Cardiac muscle cell (in vitro differentiated cells and primary cell): ENCODE measurements at regions not wholly inside any gene's neighbourhood (a gene's known extent, or its start where the extent isn't known, plus 50 kb on each side); places are given as distances from the start of the nearest gene placed in this dataset.
"Not testable (repeated sequence)": the region's sequence is repeated elsewhere in the genome, so short reads cannot be mapped to it uniquely, and the experiment has no call there.

Experiments
- DNase-seq, 2 donors: peaks; one replicate each; pipeline versions ENCODE4 v3.0.0 to v3.0.0-alpha.2; 2010 to 2017; ENCODE audit warnings: low read depth in 1 of 2, low spot score in 1 of 2
- H3K27ac ChIP-seq: fragments of 200-600 bp; sonication (generic); 2 replicates; pipeline ENCODE4 v1.5.1; 2016
- H3K27me3 ChIP-seq: fragments of 200-600 bp; sonication (generic); 2 replicates; pipeline ENCODE4 v1.6.0; 2016; ENCODE audit warnings: control low read depth
- H3K36me3 ChIP-seq: fragments of 200-600 bp; sonication (generic); 2 replicates; pipeline ENCODE4 v1.5.1; 2016; ENCODE audit warnings: control low read depth
- H3K4me1 ChIP-seq: fragments of 200-600 bp; sonication (generic); 2 replicates; pipeline ENCODE4 v1.8.1; 2017; ENCODE audit warnings: low read depth, mild to moderate bottlenecking, mixed run types
- H3K4me3 ChIP-seq: fragments of 200-600 bp; sonication (generic); 2 replicates; pipeline ENCODE4 v1.5.1; 2016; ENCODE audit warnings: mild to moderate bottlenecking
- H3K9me3 ChIP-seq: fragments of 200-600 bp; sonication (generic); 2 replicates; pipeline ENCODE4 v1.5.1; 2017; ENCODE audit warnings: low read depth, mild to moderate bottlenecking, control low read depth
- CTCF ChIP-seq: IDR thresholded peaks from 2 replicates; pipeline ENCODE4 v1.5.1; 2012; ENCODE audit warnings: low read depth, mild to moderate bottlenecking, low read length

GRCh38 chr5:120938604-120939003 is 474.5 kb downstream of the PRR16 start:
- no peaks in the 10 kb centered on the region for H3K9me3 ChIP-seq
- H3K4me1 ChIP-seq, result peaks cover 3% of the 10 kb centered on the region
- no peak for TF ChIP-seq CTCF
- H3K27ac ChIP-seq, result no peak overlapping the region
- H3K4me3 ChIP-seq, result no peak overlapping the region
- H3K27me3 ChIP-seq, result no peaks in the 10 kb centered on the region
- no peaks in the 10 kb centered on the region for H3K36me3 ChIP-seq
- no peak for DNase-seq

GRCh38 chr5:120942596-120943350 is 478.7 kb downstream of the PRR16 start:
- no peaks in the 10 kb centered on the region for H3K9me3 ChIP-seq
- DNase-seq, result peak in 1 of 2 donors; percentile 16

GRCh38 chr5:120949596-120949995 is 485.5 kb downstream of the PRR16 start:
- not testable (repeated sequence) for H3K9me3 ChIP-seq, H3K4me3 ChIP-seq, H3K27me3 ChIP-seq, H3K36me3 ChIP-seq, H3K4me1 ChIP-seq, DNase-seq, H3K27ac ChIP-seq

More at GRCh38 chr5:120942596-120943350, 478.7 kb downstream of the PRR16 start:
- no peak overlapping the region for H3K27ac ChIP-seq
- no peak for TF ChIP-seq CTCF
- H3K27me3 ChIP-seq, result no peaks in the 10 kb centered on the region
- H3K36me3 ChIP-seq, result no peaks in the 10 kb centered on the region
- no peak overlapping the region for H3K4me3 ChIP-seq
- H3K4me1 ChIP-seq, result peaks cover 3% of the 10 kb centered on the region

- not testable (repeated sequence) for H3K27me3 ChIP-seq, H3K36me3 ChIP-seq, DNase-seq, H3K27ac ChIP-seq, H3K4me3 ChIP-seq, H3K4me1 ChIP-seq, H3K9me3 ChIP-seq
Observed at GRCh38 chr5:120953445-120953844, 489.3 kb downstream of the PRR16 start.

GRCh38 chr5:120954255-120954654 is 490.2 kb downstream of the PRR16 start:
- Histone ChIP-seq H3K27ac (no peak overlapping the region), H3K4me1 (no peaks in the 10 kb centered on the region), H3K27me3 (no peaks in the 10 kb centered on the region), H3K36me3 (no peaks in the 10 kb centered on the region), H3K9me3 (no peaks in the 10 kb centered on the region), H3K4me3 (no peak overlapping the region)
- DNase-seq, result no peak
- TF ChIP-seq CTCF, result no peak

- Histone ChIP-seq H3K27me3 (no peaks in the 10 kb centered on the region), H3K4me1 (no peaks in the 10 kb centered on the region), H3K4me3 (no peak overlapping the region), H3K27ac (no peak overlapping the region), H3K9me3 (no peaks in the 10 kb centered on the region), H3K36me3 (no peaks in the 10 kb centered on the region)
- TF ChIP-seq CTCF, result no peak
- DNase-seq, result no peak
Observed at GRCh38 chr5:120955795-120956194, 491.7 kb downstream of the PRR16 start.
